A549 (cell line): ENCODE measurements at regions not wholly inside any gene's neighbourhood (a gene's known extent, or its start where the extent isn't known, plus 50 kb on each side); places are given as distances from the start of the nearest gene placed in this dataset.

Experiments used
- ATAC-seq, 2 experiments: fragments of 200-7000 bp in 1 of 2; fragments of >200 bp in 1 of 2; cut with Nextera tagmentation in 1 of 2; cut with Tn5 transposase in 1 of 2; 3 replicates each; pipeline versions ENCODE4 v1.8.0 to v1.9.1; 2018 to 2020; ENCODE audit warnings: mild to moderate bottlenecking in 1 of 2, moderate library complexity in 1 of 2
- CTCF ChIA-PET: fragments of 300-600 bp; sonication (Branson Sonifier 250); formaldehyde crosslinking; extraction: SDS; loops from one replicate; lab custom pipeline; 2021; ENCODE audit warnings: antibody characterized with exemption, inconsistent platforms; lab: Yijun Ruan, JAX
- POLR2A ChIA-PET: fragments of 350-600 bp; formaldehyde crosslinking; extraction: SDS; loops from one replicate; lab custom pipeline; 2021; ENCODE audit warnings: antibody characterized with exemption, inconsistent platforms; lab: Yijun Ruan, JAX
- DNase-seq, 2 experiments: peaks; one replicate each; pipeline versions ENCODE4 v3.0.0 to v3.0.0-alpha.2; 2011 to 2016; ENCODE audit warnings: low read depth in 1 of 2, low spot score in 1 of 2
- FAIRE-seq: peaks from 2 replicates; lab custom pipeline; 2011; peaks lifted over from hg19 to GRCh38; lab: Jason Lieb, UNC
- H3K27ac ChIP-seq, 2 experiments: fragments of >200 bp; sonication (Bioruptor Twin); formaldehyde crosslinking; 3 replicates each; pipeline ENCODE4 v1.5.1; 2016 to 2017
- H3K4me1 ChIP-seq: fragments of >200 bp; sonication (Bioruptor Twin); formaldehyde crosslinking; 3 replicates; pipeline ENCODE4 v1.6.1; 2016
- H3K4me2 ChIP-seq: fragments of >200 bp; sonication (Bioruptor Twin); formaldehyde crosslinking; 3 replicates; pipeline ENCODE4 v1.6.1; 2016
- H3K4me3 ChIP-seq: fragments of >200 bp; sonication (Bioruptor Twin); formaldehyde crosslinking; 3 replicates; pipeline ENCODE4 v1.5.1; 2016
- H3K9me3 ChIP-seq: fragments of >200 bp; sonication (Bioruptor Twin); formaldehyde crosslinking; 3 replicates; pipeline ENCODE4 v1.6.1; 2016
- BCL3 ChIP-seq: fragments of >200 bp; sonication (Bioruptor Twin); formaldehyde crosslinking; IDR thresholded peaks from 3 replicates; pipeline ENCODE4 v1.6.1; 2016
- CBX2 ChIP-seq: fragments of 200-600 bp; sonication (generic); IDR thresholded peaks from 2 replicates; pipeline ENCODE4 v1.6.1; 2016; ENCODE audit warnings: low read depth, mild to moderate bottlenecking, borderline replicate concordance
- CEBPB ChIP-seq, 2 experiments: fragments of >200 bp in 1 of 2; sonication (Bioruptor Twin) in 1 of 2; formaldehyde crosslinking in 1 of 2; IDR thresholded peaks; 2 replicates each; pipeline ENCODE4 v1.6.1; 2012 to 2016
- CHD2 ChIP-seq: fragments of 150-350 bp; IDR thresholded peaks from 2 replicates; pipeline ENCODE4 v1.6.1; 2014; ENCODE audit warnings: low read length; ENCODE audit not compliant: partially characterized antibody
- CHD4 ChIP-seq: fragments of 200-600 bp; sonication (generic); IDR thresholded peaks from 2 replicates; pipeline ENCODE4 v1.6.1; 2016; ENCODE audit warnings: antibody characterized with exemption, mild to moderate bottlenecking, borderline replicate concordance
- EHF ChIP-seq: fragments of 250-450 bp; sonication (Bioruptor Pico); IDR thresholded peaks from 2 replicates; pipeline ENCODE4 v1.5.0; 2020; ENCODE audit warnings: mild to moderate bottlenecking
- FOSL2 ChIP-seq, 2 experiments: fragments of 450-650 bp in 1 of 2; fragments of >200 bp in 1 of 2; sonication (Bioruptor Twin) in 1 of 2; formaldehyde crosslinking; IDR thresholded peaks; 2 replicates each; pipeline versions ENCODE4 v1.5.0 to v1.6.1; 2016 to 2020; ENCODE audit warnings: mild to moderate bottlenecking in 1 of 2, moderate library complexity in 1 of 2
- GATA3 ChIP-seq: IDR thresholded peaks from 2 replicates; pipeline ENCODE4 v1.6.1; 2012; ENCODE audit warnings: borderline replicate concordance
- HDAC2 ChIP-seq: fragments of 200-600 bp; sonication (generic); IDR thresholded peaks from 2 replicates; pipeline ENCODE4 v1.6.1; 2016
- HES2 ChIP-seq: fragments of >200 bp; sonication (Bioruptor Twin); formaldehyde crosslinking; IDR thresholded peaks from 2 replicates; pipeline ENCODE4 v1.6.1; 2016
- HEYL ChIP-seq: fragments of 250-450 bp; sonication (Bioruptor Pico); IDR thresholded peaks from 2 replicates; pipeline ENCODE4 v1.8.0; 2021; ENCODE audit warnings: mild to moderate bottlenecking, moderate library complexity
- JUNB ChIP-seq: fragments of >200 bp; sonication (Bioruptor Twin); formaldehyde crosslinking; IDR thresholded peaks from 2 replicates; pipeline ENCODE4 v1.6.1; 2016
- MAZ ChIP-seq: fragments of 150-350 bp; IDR thresholded peaks from 2 replicates; pipeline ENCODE4 v1.6.1; 2014; ENCODE audit warnings: antibody characterized with exemption, low read depth, low read length, borderline replicate concordance
- NFE2L2 ChIP-seq: fragments of 150-350 bp; conservative IDR thresholded peaks from 2 replicates; pipeline ENCODE4 v1.6.1; 2014; ENCODE audit warnings: low read length
- NPAS2 ChIP-seq: fragments of 250-450 bp; sonication (Bioruptor Pico); IDR thresholded peaks from 2 replicates; pipeline ENCODE4 v1.8.0; 2022; ENCODE audit warnings: mild to moderate bottlenecking, moderate library complexity, borderline replicate concordance
- PHF8 ChIP-seq: fragments of 200-600 bp; sonication (generic); IDR thresholded peaks from 2 replicates; pipeline ENCODE4 v1.6.1; 2016; ENCODE audit warnings: low read depth, mild to moderate bottlenecking, antibody characterized with exemption, moderate library complexity, borderline replicate concordance
- POLR2AphosphoS2 ChIP-seq: conservative IDR thresholded peaks from 2 replicates; pipeline ENCODE4 v1.6.1; 2012; ENCODE audit warnings: low read length, improper control_type of control experiment, inconsistent platforms
- SMC3 ChIP-seq: fragments of >200 bp; sonication (Bioruptor Twin); formaldehyde crosslinking; IDR thresholded peaks from 3 replicates; pipeline ENCODE4 v1.6.1; 2018; ENCODE audit warnings: inconsistent platforms
- SREBF2 ChIP-seq: fragments of 450-650 bp; IDR thresholded peaks from 2 replicates; pipeline ENCODE4 v1.6.1; 2014; ENCODE audit warnings: mild to moderate bottlenecking, moderate library complexity
- TP53 ChIP-seq: fragments of 250-450 bp; sonication (Bioruptor Pico); IDR thresholded peaks from 2 replicates; pipeline ENCODE4 v1.5.0; 2021; ENCODE audit warnings: mild to moderate bottlenecking, moderate library complexity
- ZC3H11A ChIP-seq: fragments of 450-650 bp; IDR thresholded peaks from 2 replicates; pipeline ENCODE4 v1.6.1; 2014; ENCODE audit warnings: antibody characterized with exemption, mild to moderate bottlenecking
- ZFP36 ChIP-seq: fragments of 450-650 bp; IDR thresholded peaks from 2 replicates; pipeline ENCODE4 v1.6.1; 2014; ENCODE audit warnings: borderline replicate concordance; ENCODE audit not compliant: partially characterized antibody
- ZSCAN20 ChIP-seq: fragments of 250-450 bp; sonication (Bioruptor Pico); IDR thresholded peaks from 2 replicates; pipeline ENCODE4 v1.8.0; 2022; ENCODE audit warnings: mild to moderate bottlenecking, moderate library complexity
- WGBS: methylation state at CpG from one replicate; pipeline ENCODE4 v1.1.6; 2017; ENCODE audit errors: missing lambda C conversion rate; 5-methylcytosine and 5-hydroxymethylcytosine counted together
- TF ChIP-seq, protein P1 (sequence below): IDR thresholded peaks from 2 replicates; pipeline ENCODE4 v1.6.1; 2012
- TF ChIP-seq, protein P2 (sequence below): fragments of 450-650 bp; IDR thresholded peaks from 2 replicates; pipeline ENCODE4 v1.6.1; 2014; ENCODE audit warnings: antibody characterized with exemption
- TF ChIP-seq, protein P3 (sequence below): fragments of 250-450 bp; sonication (Bioruptor Pico); IDR thresholded peaks from 2 replicates; pipeline ENCODE4 v1.5.0; 2020; ENCODE audit warnings: low read depth, mild to moderate bottlenecking, moderate library complexity

- peak in 1 of 2 experiments; percentile 1 for DNase-seq
- H3K9me3 ChIP-seq = no peaks in the 10 kb centered on the region
- H3K27ac ChIP-seq = no peak overlapping the region
- TF ChIP-seq, protein P1, sequence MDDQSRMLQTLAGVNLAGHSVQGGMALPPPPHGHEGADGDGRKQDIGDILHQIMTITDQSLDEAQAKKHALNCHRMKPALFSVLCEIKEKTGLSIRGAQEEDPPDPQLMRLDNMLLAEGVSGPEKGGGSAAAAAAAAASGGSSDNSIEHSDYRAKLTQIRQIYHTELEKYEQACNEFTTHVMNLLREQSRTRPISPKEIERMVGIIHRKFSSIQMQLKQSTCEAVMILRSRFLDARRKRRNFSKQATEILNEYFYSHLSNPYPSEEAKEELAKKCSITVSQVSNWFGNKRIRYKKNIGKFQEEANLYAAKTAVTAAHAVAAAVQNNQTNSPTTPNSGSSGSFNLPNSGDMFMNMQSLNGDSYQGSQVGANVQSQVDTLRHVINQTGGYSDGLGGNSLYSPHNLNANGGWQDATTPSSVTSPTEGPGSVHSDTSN = no peak
- no peak for TF ChIP-seq MAZ
- TF ChIP-seq ZSCAN20 (CRISPR knock-in tag) = no peak
- no peak for TF ChIP-seq HDAC2
- no peak for TF ChIP-seq BCL3
- no peak for TF ChIP-seq JUNB
- no peak for TF ChIP-seq CHD2
- TF ChIP-seq CHD4 = no peak
- TF ChIP-seq, protein P2, sequence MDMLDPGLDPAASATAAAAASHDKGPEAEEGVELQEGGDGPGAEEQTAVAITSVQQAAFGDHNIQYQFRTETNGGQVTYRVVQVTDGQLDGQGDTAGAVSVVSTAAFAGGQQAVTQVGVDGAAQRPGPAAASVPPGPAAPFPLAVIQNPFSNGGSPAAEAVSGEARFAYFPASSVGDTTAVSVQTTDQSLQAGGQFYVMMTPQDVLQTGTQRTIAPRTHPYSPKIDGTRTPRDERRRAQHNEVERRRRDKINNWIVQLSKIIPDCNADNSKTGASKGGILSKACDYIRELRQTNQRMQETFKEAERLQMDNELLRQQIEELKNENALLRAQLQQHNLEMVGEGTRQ = no peak
- no peak for TF ChIP-seq SREBF2
- TF ChIP-seq CBX2 = no peak
- TF ChIP-seq, protein P3, sequence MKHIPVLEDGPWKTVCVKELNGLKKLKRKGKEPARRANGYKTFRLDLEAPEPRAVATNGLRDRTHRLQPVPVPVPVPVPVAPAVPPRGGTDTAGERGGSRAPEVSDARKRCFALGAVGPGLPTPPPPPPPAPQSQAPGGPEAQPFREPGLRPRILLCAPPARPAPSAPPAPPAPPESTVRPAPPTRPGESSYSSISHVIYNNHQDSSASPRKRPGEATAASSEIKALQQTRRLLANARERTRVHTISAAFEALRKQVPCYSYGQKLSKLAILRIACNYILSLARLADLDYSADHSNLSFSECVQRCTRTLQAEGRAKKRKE (CRISPR knock-in tag) = no peak
- no peak for TF ChIP-seq ZC3H11A
- no peak for TF ChIP-seq POLR2AphosphoS2
- TF ChIP-seq ZFP36 = no peak
- no peak for TF ChIP-seq TP53 (CRISPR knock-in tag)
- no peak for TF ChIP-seq HEYL (CRISPR knock-in tag)
- no peak for TF ChIP-seq NPAS2 (CRISPR knock-in tag)
- no peaks in the 10 kb centered on the region for H3K4me1 ChIP-seq
- ChIA-PET POLR2A (no interaction called here), CTCF (no interaction called here)
- 0% methylated on average over 1 of the region's 1 CpG for WGBS
- ATAC-seq = no peak
- no peak overlapping the region for H3K4me2 ChIP-seq
- no peak overlapping the region for H3K4me3 ChIP-seq
- no peak for FAIRE-seq
Measured at GRCh38 chr18:41075212-41075611, 879.8 kb upstream of the PIK3C3 start.

GRCh38 chr18:41073372-41073954 lies 881.6 kb upstream of the PIK3C3 start:
- Histone ChIP-seq H3K4me1 (no peaks in the 10 kb centered on the region), H3K4me2 (no peak overlapping the region)
- TF ChIP-seq NPAS2 (CRISPR knock-in tag) (no peak), HES2 (no peak), FOSL2 (IDR thresholded peaks at IDR 0.05) (no peak), FOSL2 (CRISPR knock-in tag; IDR thresholded peaks at IDR 0.05) (no peak), NFE2L2 (no peak), EHF (CRISPR knock-in tag) (no peak), SMC3 (no peak), PHF8 (no peak), GATA3 (no peak), BCL3 (no peak), CEBPB (IDR thresholded peaks at IDR 0.05) (no peak), ZFP36 (no peak), ZSCAN20 (CRISPR knock-in tag) (no peak)
- TF ChIP-seq, protein P3 (CRISPR knock-in tag) = no peak
- TF ChIP-seq, all 56 proteins: peak for 0
- 12% methylated on average over 3 of the region's 3 CpGs for WGBS
- Histone ChIP-seq H3K4me3 (no peak overlapping the region), H3K27ac (no peak overlapping the region), H3K9me3 (no peaks in the 10 kb centered on the region)
- no peak for ATAC-seq
- FAIRE-seq = no peak
- no peak for DNase-seq
- POLR2A ChIA-PET = no interaction called here
- CTCF ChIA-PET = no interaction called here
